GM18909 (cell line): ENCODE measurements at regions not wholly inside any gene's neighbourhood (a gene's known extent, or its start where the extent isn't known, plus 50 kb on each side); places are given as distances from the start of the nearest gene placed in this dataset.
"Not testable (repeated sequence)": the region's sequence is repeated elsewhere in the genome, so short reads cannot be mapped to it uniquely, and the experiment has no call there.

Experiments
- ATAC-seq: cut with Tn5 transposase; IDR thresholded peaks from one replicate; pipeline ENCODE4 v1.9.1; 2021; ENCODE audit warnings: mild to moderate bottlenecking; ENCODE audit not compliant: unreplicated experiment, poor library complexity

- ATAC-seq, result no peak
These were observed 901.7 kb downstream of the PLOD2 start for GRCh38 chr3:145259166-145259880.

GRCh38 chr3:145263458-145263857, 897.5 kb downstream of the PLOD2 start:
- ATAC-seq, result not testable (repeated sequence)

- no peak for ATAC-seq
These were observed 894.6 kb downstream of the PLOD2 start for GRCh38 chr3:145266368-145266767.

- no peak for ATAC-seq
These were observed 891.9 kb downstream of the PLOD2 start for GRCh38 chr3:145269106-145269505.

GRCh38 chr3:145272684-145273083, 888.3 kb downstream of the PLOD2 start:
- ATAC-seq, result no peak

GRCh38 chr3:145282505-145282904, 878.5 kb downstream of the PLOD2 start:
- ATAC-seq, result no peak

- no peak for ATAC-seq
These were observed 874.0 kb downstream of the PLOD2 start for GRCh38 chr3:145286937-145287336.

- ATAC-seq, result no peak
These were observed 871.0 kb downstream of the PLOD2 start for GRCh38 chr3:145290010-145290409.

GRCh38 chr3:145294572-145294971, 866.4 kb downstream of the PLOD2 start:
- no peak for ATAC-seq

- ATAC-seq, result no peak
These were observed 853.7 kb downstream of the PLOD2 start for GRCh38 chr3:145307272-145307671.

- ATAC-seq, result no peak
These were observed 847.2 kb downstream of the PLOD2 start for GRCh38 chr3:145313751-145314150.

GRCh38 chr3:145316253-145316652, 844.7 kb downstream of the PLOD2 start:
- ATAC-seq, result not testable (repeated sequence)

GRCh38 chr3:145326666-145327065, 834.3 kb downstream of the PLOD2 start:
- no peak for ATAC-seq

GRCh38 chr3:145333427-145333826, 827.6 kb downstream of the PLOD2 start:
- ATAC-seq, result not testable (repeated sequence)

- ATAC-seq, result no peak
These were observed 827.1 kb downstream of the PLOD2 start for GRCh38 chr3:145333931-145334330.

GRCh38 chr3:145355206-145355605, 805.8 kb downstream of the PLOD2 start:
- ATAC-seq, result no peak

- ATAC-seq, result no peak
These were observed 803.5 kb downstream of the PLOD2 start for GRCh38 chr3:145357453-145357852.

GRCh38 chr3:145359040-145359439, 801.9 kb downstream of the PLOD2 start:
- ATAC-seq, result no peak

- no peak for ATAC-seq
These were observed 792.2 kb downstream of the PLOD2 start for GRCh38 chr3:145368748-145369147.

GRCh38 chr3:145370870-145371269, 790.1 kb downstream of the PLOD2 start:
- ATAC-seq, result no peak

- no peak for ATAC-seq
These were observed 783.7 kb downstream of the PLOD2 start for GRCh38 chr3:145377301-145377700.

GRCh38 chr3:145383416-145383815, 777.6 kb downstream of the PLOD2 start:
- ATAC-seq, result no peak
